HG03025 (cell line): ENCODE measurements at regions not wholly inside any gene's neighbourhood (a gene's known extent, or its start where the extent isn't known, plus 50 kb on each side); places are given as distances from the start of the nearest gene placed in this dataset.

Source experiments
- ATAC-seq: cut with Tn5 transposase; IDR thresholded peaks from one replicate; pipeline ENCODE4 v1.9.1; 2021; ENCODE audit warnings: mild to moderate bottlenecking, moderate library complexity; ENCODE audit not compliant: unreplicated experiment, low FRiP score

- ATAC-seq = no peak
Observed at GRCh38 chr1:234871710-234872271, 256.8 kb downstream of the TOMM20 start.

- ATAC-seq = no peak
Observed at GRCh38 chr1:234871039-234871709, 257.5 kb downstream of the TOMM20 start.

- ATAC-seq = no peak
Observed at GRCh38 chr1:234870020-234870981, 258.3 kb downstream of the TOMM20 start.

- ATAC-seq = no peak
Observed at GRCh38 chr1:234869182-234870019, 259.2 kb downstream of the TOMM20 start.

GRCh38 chr1:234868296-234869147, 258.5 kb upstream of the IRF2BP2 start:
- no peak for ATAC-seq

- no peak for ATAC-seq
Observed at GRCh38 chr1:234866007-234866866, 256.3 kb upstream of the IRF2BP2 start.

GRCh38 chr1:234865171-234866006, 255.4 kb upstream of the IRF2BP2 start:
- no peak for ATAC-seq

GRCh38 chr1:234864116-234864515, 254.1 kb upstream of the IRF2BP2 start:
- no peak for ATAC-seq

GRCh38 chr1:234863551-234863971, 253.6 kb upstream of the IRF2BP2 start:
- ATAC-seq = no peak

GRCh38 chr1:234862944-234863515, 253.1 kb upstream of the IRF2BP2 start:
- ATAC-seq = no peak

GRCh38 chr1:234862360-234862943, 252.5 kb upstream of the IRF2BP2 start:
- ATAC-seq = no peak

- no peak for ATAC-seq
Observed at GRCh38 chr1:234861761-234862160, 251.8 kb upstream of the IRF2BP2 start.

- ATAC-seq = no peak
Observed at GRCh38 chr1:234861024-234861620, 251.1 kb upstream of the IRF2BP2 start.

GRCh38 chr1:234858722-234859121, 248.7 kb upstream of the IRF2BP2 start:
- ATAC-seq = no peak

GRCh38 chr1:234856845-234857245, 246.9 kb upstream of the IRF2BP2 start:
- ATAC-seq = no peak

GRCh38 chr1:234855851-234856250, 245.9 kb upstream of the IRF2BP2 start:
- no peak for ATAC-seq

GRCh38 chr1:234854645-234855039, 244.7 kb upstream of the IRF2BP2 start:
- ATAC-seq = no peak
